IMR-90 (cell line): ENCODE measurements at regions not wholly inside any gene's neighbourhood (a gene's known extent, or its start where the extent isn't known, plus 50 kb on each side); places are given as distances from the start of the nearest gene placed in this dataset.

Experiments used
- ATAC-seq: fragments of 200-7000 bp; cut with Tn5 transposase; 2 replicates; pipeline ENCODE4 v1.9.1; 2020; ENCODE audit warnings: low read depth, mild to moderate bottlenecking, moderate library complexity
- BruUV-seq: library from RNA; stranded (reverse); fragments of 400-500 nt; replicated peaks from 2 replicates; lab custom pipeline; 2021; lab: Mats Ljungman, UMichigan
- CTCF ChIA-PET: fragments of 300-600 bp; formaldehyde crosslinking; extraction: SDS; loops from one replicate; lab custom pipeline; 2021; ENCODE audit warnings: antibody characterized with exemption; lab: Yijun Ruan, JAX
- POLR2A ChIA-PET: fragments of 300-600 bp; sonication (Branson Sonifier 250); formaldehyde crosslinking; loops from one replicate; lab custom pipeline; 2022; ENCODE audit warnings: antibody characterized with exemption; ENCODE audit not compliant: unreplicated experiment; lab: Charles Lee
- DNase-seq: peaks from one replicate; pipeline ENCODE4 v3.0.0; 2013
- H2AFZ ChIP-seq: replicated peaks from 2 replicates; pipeline ENCODE3; 2013; ENCODE audit warnings: low read length, mild to moderate bottlenecking; ENCODE audit not compliant: poor library complexity
- H2AK5ac ChIP-seq: 2 replicates; pipeline ENCODE4 v1.6.1; 2013; ENCODE audit warnings: low read depth, low read length, inconsistent platforms
- H2AK9ac ChIP-seq: replicated peaks from 2 replicates; pipeline ENCODE3; 2013; ENCODE audit warnings: mild to moderate bottlenecking, low read depth, low read length, moderate library complexity; ENCODE audit not compliant: poor library complexity
- H2BK120ac ChIP-seq: 2 replicates; pipeline ENCODE4 v1.6.1; 2013; ENCODE audit warnings: low read depth, low read length, inconsistent platforms
- H2BK15ac ChIP-seq: 3 replicates; pipeline ENCODE4 v1.6.1; 2013; ENCODE audit warnings: low read depth, low read length, inconsistent platforms
- H2BK20ac ChIP-seq: 2 replicates; pipeline ENCODE4 v1.6.1; 2013; ENCODE audit warnings: low read depth, mild to moderate bottlenecking, inconsistent platforms, low read length, moderate library complexity
- H2BK5ac ChIP-seq: 2 replicates; pipeline ENCODE4 v1.6.1; 2013; ENCODE audit warnings: mild to moderate bottlenecking, low read depth, low read length, inconsistent platforms; ENCODE audit not compliant: poor library complexity, severe bottlenecking
- H3K14ac ChIP-seq: replicated peaks from 2 replicates; pipeline ENCODE4 v1.6.1; 2013; ENCODE audit warnings: low read depth, low read length, inconsistent platforms
- H3K18ac ChIP-seq: 2 replicates; pipeline ENCODE4 v1.6.1; 2013; ENCODE audit warnings: low read depth, low read length, control low read depth
- H3K23ac ChIP-seq: 2 replicates; pipeline ENCODE4 v1.6.1; 2013; ENCODE audit warnings: low read depth, low read length, inconsistent platforms
- H3K27ac ChIP-seq: 2 replicates; pipeline ENCODE4 v1.5.1; 2013; ENCODE audit warnings: mild to moderate bottlenecking, control low read depth, low read length; ENCODE audit not compliant: insufficient read depth
- H3K27me3 ChIP-seq: 2 replicates; pipeline ENCODE4 v1.6.1; 2013; ENCODE audit warnings: low read length; ENCODE audit not compliant: control insufficient read depth, insufficient read depth
- H3K36me3 ChIP-seq: 2 replicates; pipeline ENCODE4 v1.6.1; 2013; ENCODE audit warnings: low read length, mixed read lengths; ENCODE audit not compliant: control insufficient read depth, insufficient read depth
- H3K4ac ChIP-seq: 2 replicates; pipeline ENCODE4 v1.6.1; 2013; ENCODE audit warnings: low read depth, low read length, inconsistent platforms
- H3K4me1 ChIP-seq: 2 replicates; pipeline ENCODE4 v1.6.1; 2013; ENCODE audit warnings: low read length, mixed read lengths; ENCODE audit not compliant: control insufficient read depth, insufficient read depth
- H3K4me2 ChIP-seq: 2 replicates; pipeline ENCODE4 v1.6.1; 2013; ENCODE audit warnings: low read depth, mild to moderate bottlenecking, control low read depth, low read length, moderate library complexity
- H3K4me3 ChIP-seq: 2 replicates; pipeline ENCODE4 v1.5.1; 2013; ENCODE audit warnings: low read depth, mild to moderate bottlenecking, control low read depth, low read length, moderate library complexity; ENCODE audit not compliant: insufficient read depth
- H3K56ac ChIP-seq: 2 replicates; pipeline ENCODE4 v1.6.1; 2013; ENCODE audit warnings: low read length, inconsistent platforms; ENCODE audit not compliant: insufficient read depth; ENCODE audit errors: extremely low read depth
- H3K79me1 ChIP-seq, 2 experiments: 2 replicates each; pipeline ENCODE4 v1.6.1; 2013; ENCODE audit warnings: low read length in 2 of 2, inconsistent platforms in 1 of 2, low read depth in 1 of 2
- H3K9ac ChIP-seq: 2 replicates; pipeline ENCODE4 v1.6.1; 2013; ENCODE audit warnings: low read depth, low read length, control low read depth
- H3K9me1 ChIP-seq: 2 replicates; pipeline ENCODE4 v1.6.1; 2013; ENCODE audit warnings: low read length, inconsistent platforms; ENCODE audit not compliant: insufficient read depth
- H3K9me3 ChIP-seq: 2 replicates; pipeline ENCODE4 v1.6.1; 2013; ENCODE audit warnings: low read length; ENCODE audit not compliant: control insufficient read depth, insufficient read depth
- H4K20me1 ChIP-seq: 2 replicates; pipeline ENCODE4 v1.6.1; 2013; ENCODE audit warnings: low read length, inconsistent platforms; ENCODE audit not compliant: insufficient read depth
- H4K5ac ChIP-seq: 2 replicates; pipeline ENCODE4 v1.6.1; 2013; ENCODE audit warnings: mild to moderate bottlenecking, low read depth, low read length, control low read depth
- H4K8ac ChIP-seq, 2 experiments: 2 replicates each; pipeline ENCODE4 v1.6.1; 2013; ENCODE audit warnings: low read depth in 2 of 2, low read length in 2 of 2, control low read depth in 1 of 2, inconsistent platforms in 1 of 2
- H4K91ac ChIP-seq: 2 replicates; pipeline ENCODE4 v1.6.1; 2013; ENCODE audit warnings: low read depth, low read length, inconsistent platforms; ENCODE audit not compliant: insufficient read depth
- BHLHE40 ChIP-seq: fragments of 150-350 bp; IDR thresholded peaks from 2 replicates; pipeline ENCODE4 v1.6.1; 2016; ENCODE audit warnings: mild to moderate bottlenecking, low read depth, low read length
- CEBPB ChIP-seq: IDR thresholded peaks from 2 replicates; pipeline ENCODE4 v1.6.1; 2012; ENCODE audit warnings: low read depth, low read length, improper control_type of control experiment
- CHD1 ChIP-seq: IDR thresholded peaks from 2 replicates; pipeline ENCODE4 v1.6.1; 2012; ENCODE audit warnings: low read depth, low read length, improper control_type of control experiment
- CTCF ChIP-seq: conservative IDR thresholded peaks from 2 replicates; pipeline ENCODE4 v1.5.1; 2012; ENCODE audit warnings: mild to moderate bottlenecking, low read depth, low read length, improper control_type of control experiment
- ELK1 ChIP-seq: fragments of 150-350 bp; IDR thresholded peaks from 2 replicates; pipeline ENCODE4 v1.6.1; 2016; ENCODE audit warnings: low read depth, mild to moderate bottlenecking, low read length, moderate library complexity, borderline replicate concordance
- FOS ChIP-seq: fragments of 150-350 bp; IDR thresholded peaks from 2 replicates; pipeline ENCODE4 v1.6.1; 2016; ENCODE audit warnings: low read depth, low read length
- MAFK ChIP-seq: IDR thresholded peaks from 2 replicates; pipeline ENCODE4 v1.6.1; 2012; ENCODE audit warnings: low read depth, low read length, improper control_type of control experiment
- MAZ ChIP-seq: IDR thresholded peaks from 2 replicates; pipeline ENCODE4 v1.6.1; 2012; ENCODE audit warnings: low read depth, mild to moderate bottlenecking, low read length, improper control_type of control experiment, moderate library complexity, borderline replicate concordance
- MXI1 ChIP-seq: IDR thresholded peaks from 2 replicates; pipeline ENCODE4 v1.6.1; 2012; ENCODE audit warnings: low read depth, mild to moderate bottlenecking, low read length, moderate library complexity, borderline replicate concordance
- NFE2L2 ChIP-seq: fragments of 150-350 bp; IDR thresholded peaks from 2 replicates; pipeline ENCODE4 v1.6.1; 2016; ENCODE audit warnings: low read depth, mild to moderate bottlenecking, low read length
- POLR2A ChIP-seq: IDR thresholded peaks from 2 replicates; pipeline ENCODE4 v1.6.1; 2012; ENCODE audit warnings: mild to moderate bottlenecking, low read depth, low read length
- RAD21 ChIP-seq: IDR thresholded peaks from 2 replicates; pipeline ENCODE4 v1.6.1; 2012; ENCODE audit warnings: low read length, improper control_type of control experiment
- RCOR1 ChIP-seq: IDR thresholded peaks from 2 replicates; pipeline ENCODE4 v1.6.1; 2012; ENCODE audit warnings: mild to moderate bottlenecking, low read length, improper control_type of control experiment; ENCODE audit not compliant: insufficient replicate concordance
- RFX5 ChIP-seq: IDR thresholded peaks from 2 replicates; pipeline ENCODE4 v1.8.0; 2012; ENCODE audit warnings: low read depth, mild to moderate bottlenecking, low read length, moderate library complexity
- SMC3 ChIP-seq: fragments of 150-350 bp; IDR thresholded peaks from 2 replicates; pipeline ENCODE4 v1.6.1; 2016; ENCODE audit warnings: low read depth, mild to moderate bottlenecking, antibody characterized with exemption, low read length, moderate library complexity
- USF2 ChIP-seq: fragments of 150-350 bp; IDR thresholded peaks from 2 replicates; pipeline ENCODE4 v1.6.1; 2017; ENCODE audit warnings: mild to moderate bottlenecking, antibody characterized with exemption, low read length, low read depth
- WGBS, 2 experiments: methylation state at CpG; one replicate each; pipeline versions ENCODE4 v1.1.5 to v1.1.7; 2013; ENCODE audit warnings: missing lambda C conversion rate in 2 of 2; ENCODE audit not compliant: insufficient read length in 1 of 2; ENCODE audit errors: extremely low coverage in 2 of 2; 5-methylcytosine and 5-hydroxymethylcytosine counted together
- dilution Hi-C: fragments of 300-500 bp; cut with HindIII; formaldehyde crosslinking; loops from one replicate; pipeline ENCODE4 v1.14.3; 2018; ENCODE audit warnings: low sequenced_read_pairs; ENCODE audit not compliant: unreplicated experiment
- in situ Hi-C: fragments of 300-500 bp; cut with MboI; formaldehyde crosslinking; loops from 3 replicates; pipeline ENCODE4 v1.14.3; 2019; ENCODE audit warnings: low sequenced_read_pairs, inconsistent platforms, mixed read lengths
- intact Hi-C: fragments of 100-400 bp; cut with micrococcal nuclease; formaldehyde crosslinking; loops from 2 replicates; pipeline ENCODE4 v1.10.0; 2022

- H2BK5ac ChIP-seq: no peak overlapping the region
- H3K4ac ChIP-seq: no peak overlapping the region
- ChIA-PET CTCF (no interaction called here), POLR2A (interaction anchor here (0.5 kb wide), 1 partner anchor 290 kb away, joined by 7 read pairs; no protein-coding TSS in a partner anchor)
- no peaks in the 10 kb centered on the region for H3K9me1 ChIP-seq
- no peaks in the 10 kb centered on the region for H3K4me1 ChIP-seq
- H3K18ac ChIP-seq: no peak overlapping the region
- no peak overlapping the region for H2BK15ac ChIP-seq
- no peaks in the 10 kb centered on the region for H4K20me1 ChIP-seq
- H3K79me1 ChIP-seq: no peaks in the 10 kb centered on the region
- H3K27ac ChIP-seq: no peak overlapping the region
- H4K5ac ChIP-seq: no peak overlapping the region
- no peak for DNase-seq
- H3K14ac ChIP-seq: no peak overlapping the region
- no peak overlapping the region for H3K4me3 ChIP-seq
- no peak overlapping the region for H2AK9ac ChIP-seq
- H2AFZ ChIP-seq: no peak overlapping the region
- TF ChIP-seq FOS (no peak), CHD1 (no peak), MAZ (no peak), ELK1 (no peak), MXI1 (no peak), RAD21 (no peak), BHLHE40 (no peak), SMC3 (no peak), CTCF (no peak), NFE2L2 (no peak), USF2 (no peak), POLR2A (no peak), RFX5 (no peak), CEBPB (no peak), RCOR1 (no peak), MAFK (no peak)
- no peaks in the 10 kb centered on the region for H3K36me3 ChIP-seq
- no peak overlapping the region for H4K8ac ChIP-seq
- H3K23ac ChIP-seq: no peak overlapping the region
- in situ Hi-C loops (no loop called here), intact Hi-C loops (no loop called here), dilution Hi-C loops (no loop called here)
- H3K9me3 ChIP-seq: no peaks in the 10 kb centered on the region
- H2BK20ac ChIP-seq: no peak overlapping the region
- no peaks in the 10 kb centered on the region for H3K27me3 ChIP-seq
- H4K91ac ChIP-seq: no peak overlapping the region
- H3K4me2 ChIP-seq: no peak overlapping the region
- H2AK5ac ChIP-seq: no peak overlapping the region
- no peak overlapping the region for H2BK120ac ChIP-seq
- no TSS peak for BruUV-seq
- H3K9ac ChIP-seq: no peak overlapping the region
- ATAC-seq: no peak
- no CpG with 5 or more reads among the region's 1 CpG for WGBS, 2 experiments
- H3K56ac ChIP-seq: no peak overlapping the region
These were observed 227.3 kb upstream of the GIMD1 start for GRCh38 chr4:106595906-106596305.
